ENCODE measurements at regions not wholly inside any gene's neighbourhood (a gene's known extent, or its start where the extent isn't known, plus 50 kb on each side); places are given as distances from the start of the nearest gene placed in this dataset.

DNA sequence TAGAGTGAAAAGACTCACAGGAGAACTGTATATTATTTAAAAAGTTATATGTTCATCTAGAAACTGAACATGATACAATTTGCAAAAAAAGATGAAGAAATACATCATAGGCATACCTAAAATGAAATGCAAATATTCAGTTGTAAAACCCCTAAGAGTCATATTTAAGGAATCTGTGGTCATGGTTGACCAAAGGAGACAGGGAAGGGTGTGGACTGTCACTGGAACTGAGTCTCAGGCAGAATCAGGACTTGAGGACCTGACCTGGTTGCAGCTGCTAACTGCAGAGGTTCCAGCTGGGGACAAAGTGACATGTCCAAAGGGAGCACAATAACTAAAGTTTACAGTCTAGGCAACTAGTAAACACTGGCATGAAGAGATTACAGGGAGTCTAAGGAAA lies 211.3 kb upstream of the RAG2 start:
- Histone ChIP-seq H3K27me3 (replicated peaks in 1 of 2; ENCODE audit: control insufficient read depth in 2 of 2, extremely low read depth in 1 of 2, insufficient read depth in 2 of 2, low read length in 1 of 2) (peaks cover 0 to 2% of the 10 kb centered on the region in 2 experiments), H3K27ac (ENCODE audit: low read length) (no peak overlapping the region), H3K4me3 (ENCODE audit: control insufficient read depth in 1 of 2, extremely low read depth in 1 of 2, low read length in 1 of 2) (no peak overlapping the region), H3K36me3 (ENCODE audit: control insufficient read depth in 2 of 2, extremely low read depth in 1 of 2, insufficient read depth in 1 of 2, low read length in 1 of 2) (no peaks in the 10 kb centered on the region), H3K4me1 (ENCODE audit: control insufficient read depth in 1 of 2, extremely low read depth in 1 of 2, insufficient read depth in 2 of 2, low read length in 2 of 2) (no peaks in the 10 kb centered on the region), H3K9me3 (no peaks in the 10 kb centered on the region)
- no peaks in the 10 kb centered on the region for H3K36me3 Mint-ChIP-seq
- ChIA-PET POLR2A (no interaction called here), CTCF (no interaction called here)
- H3K4me3 Mint-ChIP-seq: no peak overlapping the region
- ATAC-seq (replicated peaks in 1 of 4) (no peak), DNase-seq (no peak)
- H3K4me1 Mint-ChIP-seq: no peaks in the 10 kb centered on the region
- H3K27me3 Mint-ChIP-seq: peaks cover under 1 to 6% of the 10 kb centered on the region in 2 donors
- H3K9me3 Mint-ChIP-seq: peaks cover 0 to 10% (median 0%) of the 10 kb centered on the region in 3 donors
- H3K27ac Mint-ChIP-seq: no peak overlapping the region

- ATAC-seq (replicated peaks in 1 of 4) (no peak), DNase-seq (no peak)
- Histone ChIP-seq H3K36me3 (ENCODE audit: control insufficient read depth in 2 of 2, extremely low read depth in 1 of 2, insufficient read depth in 1 of 2, low read length in 1 of 2) (no peaks in the 10 kb centered on the region), H3K27ac (ENCODE audit: low read length) (no peak overlapping the region), H3K9me3 (no peaks in the 10 kb centered on the region), H3K4me3 (ENCODE audit: control insufficient read depth in 1 of 2, extremely low read depth in 1 of 2, low read length in 1 of 2) (no peak overlapping the region), H3K27me3 (replicated peaks in 1 of 2; ENCODE audit: control insufficient read depth in 2 of 2, extremely low read depth in 1 of 2, insufficient read depth in 2 of 2, low read length in 1 of 2) (peaks cover 0 to 2% of the 10 kb centered on the region in 2 experiments), H3K4me1 (ENCODE audit: control insufficient read depth in 1 of 2, extremely low read depth in 1 of 2, insufficient read depth in 2 of 2, low read length in 2 of 2) (no peaks in the 10 kb centered on the region)
- H3K4me1 Mint-ChIP-seq: no peaks in the 10 kb centered on the region
- H3K27ac Mint-ChIP-seq: no peak overlapping the region
- no CpG with 5 or more reads among the region's 4 CpGs for WGBS (ENCODE audit: insufficient coverage)
- H3K4me3 Mint-ChIP-seq: no peak overlapping the region
- ChIA-PET POLR2A (no interaction called here), CTCF (no interaction called here)
- peaks cover 2 to 6% of the 10 kb centered on the region in 2 donors for H3K27me3 Mint-ChIP-seq
- H3K36me3 Mint-ChIP-seq: no peaks in the 10 kb centered on the region
- H3K9me3 Mint-ChIP-seq: peaks cover 0 to 8% (median 0%) of the 10 kb centered on the region in 3 donors
Measured at GRCh38 chr11:36807871-36808270, 209.8 kb upstream of the RAG2 start.

- no peak for DNase-seq
- H3K36me3 ChIP-seq (ENCODE audit: control insufficient read depth in 2 of 2, extremely low read depth in 1 of 2, insufficient read depth in 1 of 2, low read length in 1 of 2): no peaks in the 10 kb centered on the region
- no peak overlapping the region for H3K27ac ChIP-seq (ENCODE audit: low read length)
- ChIA-PET POLR2A (no interaction called here), CTCF (no interaction called here)
- Mint-ChIP-seq H3K9me3 (no peaks in the 10 kb centered on the region), H3K27ac (no peak overlapping the region), H3K27me3 (peaks cover 2 to 6% of the 10 kb centered on the region in 2 donors), H3K4me3 (no peak overlapping the region), H3K4me1 (no peaks in the 10 kb centered on the region), H3K36me3 (no peaks in the 10 kb centered on the region)
- H3K4me1 ChIP-seq (ENCODE audit: control insufficient read depth in 1 of 2, extremely low read depth in 1 of 2, insufficient read depth in 2 of 2, low read length in 2 of 2): no peaks in the 10 kb centered on the region
- no peak overlapping the region for H3K4me3 ChIP-seq (ENCODE audit: control insufficient read depth in 1 of 2, extremely low read depth in 1 of 2, low read length in 1 of 2)
- H3K27me3 ChIP-seq (replicated peaks in 1 of 2; ENCODE audit: control insufficient read depth in 2 of 2, extremely low read depth in 1 of 2, insufficient read depth in 2 of 2, low read length in 1 of 2): peaks cover 0 to under 1% of the 10 kb centered on the region in 2 experiments
- 42% methylated on average over 2 of the region's 7 CpGs for WGBS (ENCODE audit: insufficient coverage)
- no peak for ATAC-seq (replicated peaks in 1 of 4)
- H3K9me3 ChIP-seq: no peaks in the 10 kb centered on the region
Measured at GRCh38 chr11:36803084-36803483, 205.0 kb upstream of the RAG2 start.

- Histone ChIP-seq H3K9me3 (no peaks in the 10 kb centered on the region), H3K4me1 (ENCODE audit: control insufficient read depth in 1 of 2, extremely low read depth in 1 of 2, insufficient read depth in 2 of 2, low read length in 2 of 2) (no peaks in the 10 kb centered on the region), H3K27me3 (replicated peaks in 1 of 2; ENCODE audit: control insufficient read depth in 2 of 2, extremely low read depth in 1 of 2, insufficient read depth in 2 of 2, low read length in 1 of 2) (peaks cover 0 to 2% of the 10 kb centered on the region in 2 experiments), H3K4me3 (ENCODE audit: control insufficient read depth in 1 of 2, extremely low read depth in 1 of 2, low read length in 1 of 2) (no peak overlapping the region), H3K36me3 (ENCODE audit: control insufficient read depth in 2 of 2, extremely low read depth in 1 of 2, insufficient read depth in 1 of 2, low read length in 1 of 2) (no peaks in the 10 kb centered on the region), H3K27ac (ENCODE audit: low read length) (no peak overlapping the region)
- no peak overlapping the region for H3K4me3 Mint-ChIP-seq
- DNase-seq (no peak), ATAC-seq (replicated peaks in 1 of 4) (no peak)
- 88% methylated on average over 4 of the region's 11 CpGs for WGBS (ENCODE audit: insufficient coverage)
- ChIA-PET POLR2A (no interaction called here), CTCF (interaction anchor here in 1 of 2 donors (0.7 kb wide), 1 partner anchor 88 kb away, joined by 3 read pairs; no protein-coding TSS in a partner anchor)
- no peaks in the 10 kb centered on the region for H3K36me3 Mint-ChIP-seq
- H3K4me1 Mint-ChIP-seq: no peaks in the 10 kb centered on the region
- peaks cover 2 to 19% of the 10 kb centered on the region in 2 donors for H3K27me3 Mint-ChIP-seq
- H3K9me3 Mint-ChIP-seq: no peaks in the 10 kb centered on the region
- H3K27ac Mint-ChIP-seq: no peak overlapping the region
Measured at GRCh38 chr11:36792996-36793914, 195.2 kb upstream of the RAG2 start.

DNA sequence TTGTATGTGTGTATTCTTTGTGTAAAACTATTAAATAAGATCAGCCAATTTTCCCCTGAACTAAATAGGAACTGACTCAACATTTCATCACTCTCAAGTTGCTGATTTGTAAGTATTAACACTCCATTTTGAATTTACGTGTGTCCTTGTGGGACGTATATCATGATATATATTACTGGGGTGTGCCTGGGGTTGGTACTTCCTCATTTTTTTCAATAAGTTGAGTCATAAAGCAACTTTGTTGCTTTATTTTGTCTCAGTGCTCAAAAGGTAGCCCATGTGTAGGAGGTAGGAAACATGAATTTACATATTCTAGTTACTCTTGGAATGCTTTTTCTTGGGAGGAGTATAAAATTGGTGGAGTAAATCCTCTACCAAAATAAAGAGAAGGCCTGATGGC lies 193.9 kb upstream of the RAG2 start:
- CTCF ChIA-PET: no interaction called here
- no peak overlapping the region for H3K27ac Mint-ChIP-seq

GRCh38 chr11:36790526-36790925 lies 192.5 kb upstream of the RAG2 start:
- no peaks in the 10 kb centered on the region for H3K4me1 ChIP-seq (ENCODE audit: control insufficient read depth in 1 of 2, extremely low read depth in 1 of 2, insufficient read depth in 2 of 2, low read length in 2 of 2)
- Mint-ChIP-seq H3K9me3 (no peaks in the 10 kb centered on the region), H3K27ac (no peak overlapping the region), H3K4me3 (no peak overlapping the region), H3K36me3 (no peaks in the 10 kb centered on the region), H3K4me1 (no peaks in the 10 kb centered on the region), H3K27me3 (peaks cover 3 to 22% of the 10 kb centered on the region in 2 donors)
- no peak overlapping the region for H3K27ac ChIP-seq (ENCODE audit: low read length)
- H3K36me3 ChIP-seq (ENCODE audit: control insufficient read depth in 2 of 2, extremely low read depth in 1 of 2, insufficient read depth in 1 of 2, low read length in 1 of 2): no peaks in the 10 kb centered on the region
- peaks cover 0 to 2% of the 10 kb centered on the region in 2 experiments for H3K27me3 ChIP-seq (replicated peaks in 1 of 2; ENCODE audit: control insufficient read depth in 2 of 2, extremely low read depth in 1 of 2, insufficient read depth in 2 of 2, low read length in 1 of 2)
- no peaks in the 10 kb centered on the region for H3K9me3 ChIP-seq
- no peak for ATAC-seq (replicated peaks in 1 of 4)
- 50% methylated on average over 1 of the region's 3 CpGs for whole genome bisulfite sequencing (ENCODE audit: insufficient coverage)
- no peak overlapping the region for H3K4me3 ChIP-seq (ENCODE audit: control insufficient read depth in 1 of 2, extremely low read depth in 1 of 2, low read length in 1 of 2)
- DNase-seq: no peak
- CTCF ChIA-PET: no interaction called here
- POLR2A ChIA-PET: no interaction called here

More for the DNA sequence above, 193.9 kb upstream of the RAG2 start:
- Mint-ChIP-seq H3K9me3 (no peaks in the 10 kb centered on the region), H3K27me3 (peaks cover 2 to 19% of the 10 kb centered on the region in 2 donors), H3K4me3 (no peak overlapping the region), H3K4me1 (no peaks in the 10 kb centered on the region), H3K36me3 (no peaks in the 10 kb centered on the region)
- WGBS (ENCODE audit: insufficient coverage): no CpG with 5 or more reads among the region's 2 CpGs
- Histone ChIP-seq H3K4me1 (ENCODE audit: control insufficient read depth in 1 of 2, extremely low read depth in 1 of 2, insufficient read depth in 2 of 2, low read length in 2 of 2) (no peaks in the 10 kb centered on the region), H3K27me3 (replicated peaks in 1 of 2; ENCODE audit: control insufficient read depth in 2 of 2, extremely low read depth in 1 of 2, insufficient read depth in 2 of 2, low read length in 1 of 2) (peaks cover 0 to 2% of the 10 kb centered on the region in 2 experiments), H3K4me3 (ENCODE audit: control insufficient read depth in 1 of 2, extremely low read depth in 1 of 2, low read length in 1 of 2) (no peak overlapping the region), H3K27ac (ENCODE audit: low read length) (no peak overlapping the region), H3K9me3 (no peaks in the 10 kb centered on the region), H3K36me3 (ENCODE audit: control insufficient read depth in 2 of 2, extremely low read depth in 1 of 2, insufficient read depth in 1 of 2, low read length in 1 of 2) (no peaks in the 10 kb centered on the region)
- ATAC-seq (replicated peaks in 1 of 4): no peak
- no peak for DNase-seq
- POLR2A ChIA-PET: no interaction called here

Data from T-cell (primary cell).